Stomach (tissue), 8 donors: ENCODE measurements at regions not wholly inside any gene's neighbourhood (a gene's known extent, or its start where the extent isn't known, plus 50 kb on each side); places are given as distances from the start of the nearest gene placed in this dataset.

Source experiments
- DNase-seq, 2 donors: peaks; one replicate each; pipeline versions ENCODE4 v3.0.0 to v3.0.0-alpha.2; 2013 to 2019
- H3K27ac ChIP-seq, 5 donors: fragments of 200-600 bp in 4 of 5; sonication (generic) in 4 of 5; one replicate each; pipeline ENCODE4 v1.5.1; 2013 to 2019; ENCODE audit warnings: mild to moderate bottlenecking in 1 of 5, moderate library complexity in 1 of 5
- H3K27me3 ChIP-seq, 3 donors: fragments of 200-600 bp; sonication (generic); one replicate each; pipeline ENCODE4 v1.5.1; 2017 to 2019; ENCODE audit warnings: mixed run types in 1 of 3
- H3K36me3 ChIP-seq, 4 donors: fragments of 200-600 bp; sonication (generic); 1 replicate in 3 of 4; 2 replicates in 1 of 4; pipeline ENCODE4 v1.5.1; 2016 to 2019
- H3K4me1 ChIP-seq, 4 donors: fragments of 200-600 bp; sonication (generic); one replicate each; pipeline ENCODE4 v1.5.1; 2016 to 2019
- H3K4me3 ChIP-seq, 4 donors: fragments of 200-600 bp; sonication (generic) in 3 of 4; one replicate each; pipeline ENCODE4 v1.5.1; 2016 to 2019; ENCODE audit warnings: mild to moderate bottlenecking in 1 of 4
- H3K9me3 ChIP-seq, 4 donors: fragments of 200-600 bp; sonication (generic); one replicate each; pipeline ENCODE4 v1.5.1; 2016 to 2019
- CTCF ChIP-seq, 7 experiments: fragments of 450-650 bp in 4 of 7; fragments of 200-600 bp in 3 of 7; sonication (generic) in 3 of 7; IDR thresholded peaks; one replicate each; pipeline ENCODE4 v1.5.1; 2016 to 2019; ENCODE audit warnings: antibody characterized with exemption in 7 of 7, control low read depth in 2 of 7, mild to moderate bottlenecking in 1 of 7
- EP300 ChIP-seq: sonication (generic); formaldehyde crosslinking; IDR thresholded peaks from one replicate; pipeline ENCODE4 v1.6.1; 2017; ENCODE audit warnings: antibody characterized with exemption
- POLR2A ChIP-seq, 4 donors: fragments of 450-650 bp; IDR thresholded peaks; one replicate each; pipeline ENCODE4 v1.6.1; 2016; ENCODE audit warnings: antibody characterized with exemption in 4 of 4, control low read depth in 2 of 4, mild to moderate bottlenecking in 1 of 4, moderate library complexity in 1 of 4
- POLR2AphosphoS5 ChIP-seq, 3 donors: sonication (generic); formaldehyde crosslinking; IDR thresholded peaks; one replicate each; pipeline ENCODE4 v1.6.1; 2016; ENCODE audit warnings: antibody characterized with exemption in 3 of 3
- WGBS, 5 donors: extraction: QIAGEN DNeasy Blood & Tissue Kit in 3 of 5; methylation state at CpG; one replicate each; pipeline versions ENCODE4 v1.1.5 to v1.1.7; 2013 to 2018; 5-methylcytosine and 5-hydroxymethylcytosine counted together
- intact Hi-C: fragments of 100-400 bp; cut with DNase I; formaldehyde crosslinking; loops from one replicate; pipeline ENCODE4 v1.15.1; 2023; ENCODE audit warnings: low total_unique reads
- donor health status: healthy with polysubstance abuse.
- donor health status: Bipolar disorder and iron deficiency.
- donor health status: healthy.

DNA sequence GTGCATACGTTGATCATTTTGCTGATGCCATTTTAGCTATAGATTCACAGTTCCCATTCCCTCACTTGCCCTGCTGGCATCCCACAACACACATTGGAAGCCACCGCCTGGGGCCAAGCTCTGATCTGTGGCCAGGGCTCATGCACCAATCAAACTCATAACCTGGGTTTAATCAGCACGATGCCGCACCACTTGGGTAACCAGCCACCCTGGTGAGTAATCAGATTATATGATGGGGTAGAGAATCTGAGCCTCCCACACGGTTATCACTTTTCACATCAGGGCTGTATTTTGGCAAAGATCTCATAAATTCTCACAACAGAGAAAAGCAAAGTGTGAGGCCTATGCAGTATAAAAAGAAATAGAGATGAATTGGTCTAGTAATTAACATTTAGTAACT, 66.0 kb upstream of the TNFRSF19 start:
- TF ChIP-seq POLR2AphosphoS5 (IDR thresholded peaks at IDR 0.05) = no peak
- TF ChIP-seq EP300 = no peak
- TF ChIP-seq POLR2A (IDR thresholded peaks at IDR 0.05) = no peak
- TF ChIP-seq CTCF (IDR thresholded peaks at IDR 0.05) = no peak
- Histone ChIP-seq H3K4me3 (no peak overlapping the region), H3K36me3 (no peaks in the 10 kb centered on the region), H3K4me1 (peaks cover 0 to 14% (median 4%) of the 10 kb centered on the region in 4 donors), H3K27me3 (no peaks in the 10 kb centered on the region), H3K27ac (no peak overlapping the region), H3K9me3 (no peaks in the 10 kb centered on the region)
- 74 to 92% (median 85%) methylated on average over 5 of the region's 5 CpGs for WGBS, 5 donors
- DNase-seq = no peak
- intact Hi-C loops = no loop called here

DNA sequence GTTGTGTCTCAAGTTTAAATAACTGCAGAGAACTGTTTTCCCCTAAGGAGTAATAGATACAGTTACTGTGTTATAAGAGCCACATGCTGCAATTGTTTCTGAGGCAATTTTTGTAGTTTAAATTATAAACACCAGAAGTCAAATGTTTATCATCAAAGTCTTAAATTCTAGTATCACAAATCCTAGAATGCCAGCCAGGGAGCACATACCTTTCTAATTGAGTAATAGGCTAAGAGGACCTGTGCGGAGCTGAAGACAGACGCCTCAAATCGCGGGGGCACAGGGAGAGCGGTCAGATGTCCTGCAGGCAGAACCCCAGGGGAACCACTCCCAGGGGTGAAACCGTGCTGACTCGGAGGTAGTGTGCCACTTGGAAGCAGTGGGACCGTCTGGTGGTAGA, 65.2 kb upstream of the TNFRSF19 start:
- DNase-seq = peak in 1 of 2 donors; percentile 29
- H3K27ac ChIP-seq = no peak overlapping the region
- H3K36me3 ChIP-seq = no peaks in the 10 kb centered on the region
- no peaks in the 10 kb centered on the region for H3K27me3 ChIP-seq
- WGBS, 5 donors = 56 to 73% (median 69%) methylated on average over 8 of the region's 8 CpGs
- H3K4me1 ChIP-seq = peaks cover 0 to 14% (median 4%) of the 10 kb centered on the region in 4 donors
- intact Hi-C loops = no loop called here
- no peaks in the 10 kb centered on the region for H3K9me3 ChIP-seq
- TF ChIP-seq CTCF (IDR thresholded peaks at IDR 0.05) (no peak), EP300 (no peak), POLR2A (IDR thresholded peaks at IDR 0.05) (no peak), POLR2AphosphoS5 (IDR thresholded peaks at IDR 0.05) (no peak)
- H3K4me3 ChIP-seq = no peak overlapping the region

DNA sequence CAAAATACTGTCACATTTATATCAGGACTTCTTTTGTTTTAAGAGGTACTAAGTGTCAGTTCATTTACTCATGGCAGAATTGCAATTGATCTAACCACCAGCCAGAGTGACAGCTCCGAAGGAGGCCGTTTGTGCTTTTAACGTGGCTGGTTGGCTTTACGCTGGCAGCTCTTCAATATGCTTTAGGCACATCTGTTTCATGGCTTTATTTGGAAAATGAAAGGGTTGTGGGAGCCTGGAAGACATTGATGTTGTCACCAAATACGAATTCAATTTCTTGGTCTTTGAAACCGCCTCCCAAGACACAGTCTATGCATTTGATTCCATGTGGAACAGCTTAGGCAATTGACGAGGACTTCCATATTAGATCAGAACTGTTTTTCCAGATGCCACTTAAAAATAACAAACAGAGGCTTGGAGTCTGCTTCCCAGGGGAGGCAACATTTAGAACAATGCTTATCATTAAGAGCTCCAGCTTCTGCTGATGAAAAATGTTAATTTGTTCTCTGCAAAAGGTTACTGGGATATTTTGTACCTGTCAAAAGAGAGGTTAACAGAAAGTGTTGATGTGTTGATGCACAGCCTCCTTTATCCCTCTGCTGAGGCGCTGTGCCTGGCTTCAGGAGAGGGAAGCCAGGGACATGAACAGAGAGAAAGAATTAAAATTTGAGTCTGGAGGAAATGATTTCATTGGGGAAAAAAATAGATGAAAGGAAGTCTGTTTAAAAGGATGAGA, 64.0 kb upstream of the TNFRSF19 start:
- no peaks in the 10 kb centered on the region for H3K36me3 ChIP-seq
- no peak overlapping the region for H3K27ac ChIP-seq
- WGBS, 5 donors = 62 to 73% (median 66%) methylated on average over 8 of the region's 8 CpGs
- DNase-seq = peak in 1 of 2 donors; percentile 27
- no peak overlapping the region for H3K4me3 ChIP-seq
- peaks cover 0 to 14% (median 4%) of the 10 kb centered on the region in 4 donors for H3K4me1 ChIP-seq
- intact Hi-C loops = no loop called here
- H3K27me3 ChIP-seq = no peaks in the 10 kb centered on the region
- TF ChIP-seq EP300 = no peak
- TF ChIP-seq POLR2A (IDR thresholded peaks at IDR 0.05) = no peak
- no peak for TF ChIP-seq CTCF (IDR thresholded peaks at IDR 0.05)
- no peak for TF ChIP-seq POLR2AphosphoS5 (IDR thresholded peaks at IDR 0.05)
- no peaks in the 10 kb centered on the region for H3K9me3 ChIP-seq

GRCh38 chr13:23506807-23507291, 63.4 kb upstream of the TNFRSF19 start:
- H3K36me3 ChIP-seq = no peaks in the 10 kb centered on the region
- no peak overlapping the region for H3K4me3 ChIP-seq
- WGBS, 5 donors = 78 to 87% (median 82%) methylated on average over 11 of the region's 11 CpGs
- no peaks in the 10 kb centered on the region for H3K27me3 ChIP-seq
- TF ChIP-seq EP300 = no peak
- no peak for TF ChIP-seq POLR2A (IDR thresholded peaks at IDR 0.05)
- TF ChIP-seq POLR2AphosphoS5 (IDR thresholded peaks at IDR 0.05) = no peak
- TF ChIP-seq CTCF (IDR thresholded peaks at IDR 0.05) = no peak
- peak in 1 of 2 donors; percentile 75 for DNase-seq
- H3K9me3 ChIP-seq = no peaks in the 10 kb centered on the region
- intact Hi-C loops = no loop called here
- H3K27ac ChIP-seq = no peak overlapping the region
- H3K4me1 ChIP-seq = peaks cover 0 to 14% (median 4%) of the 10 kb centered on the region in 4 donors
